Type B pancreatic cell (in vitro differentiated cells): ENCODE measurements at regions not wholly inside any gene's neighbourhood (a gene's known extent, or its start where the extent isn't known, plus 50 kb on each side); places are given as distances from the start of the nearest gene placed in this dataset.
"Not testable (repeated sequence)": the region's sequence is repeated elsewhere in the genome, so short reads cannot be mapped to it uniquely, and the experiment has no call there.

ENCODE experiments used
- DNase-seq: peaks from one replicate; pipeline ENCODE4 v3.0.0; 2021; ENCODE audit warnings: mixed read lengths; ENCODE audit not compliant: unreplicated experiment; ENCODE audit errors: extremely low spot score
- H3K27ac Mint-ChIP-seq: 2 replicates; pipeline ENCODE4 v1.8.0; 2021; ENCODE audit warnings: mild to moderate bottlenecking, mixed read lengths
- H3K27me3 Mint-ChIP-seq: 2 replicates; pipeline ENCODE4 v1.8.0; 2021; ENCODE audit warnings: mixed read lengths
- H3K36me3 Mint-ChIP-seq: 2 replicates; pipeline ENCODE4 v1.8.0; 2021; ENCODE audit warnings: mixed read lengths
- H3K4me1 Mint-ChIP-seq: one replicate; pipeline ENCODE4 v1.8.0; 2021; ENCODE audit warnings: mixed read lengths; ENCODE audit not compliant: unreplicated experiment
- H3K4me3 Mint-ChIP-seq: 2 replicates; pipeline ENCODE4 v1.8.0; 2021; ENCODE audit warnings: mild to moderate bottlenecking, mixed read lengths
- H3K9me3 Mint-ChIP-seq: 2 replicates; pipeline ENCODE4 v1.8.0; 2021; ENCODE audit warnings: mixed read lengths
- CTCF ChIP-seq: fragments of 200-600 bp; sonication (generic); conservative IDR thresholded peaks from 2 replicates; pipeline ENCODE4 v1.5.0; 2021; ENCODE audit warnings: antibody characterized with exemption, mild to moderate bottlenecking

- Mint-ChIP-seq H3K4me1 (no peaks in the 10 kb centered on the region), H3K4me3 (no peak overlapping the region), H3K9me3 (peaks cover 8% of the 10 kb centered on the region), H3K27me3 (no peaks in the 10 kb centered on the region), H3K36me3 (no peaks in the 10 kb centered on the region), H3K27ac (no peak overlapping the region)
- TF ChIP-seq CTCF = no peak
- no peak for DNase-seq
Observed at GRCh38 chr17:11151818-11152425, 89.1 kb upstream of the SHISA6 start.

- not testable (repeated sequence) for H3K36me3 Mint-ChIP-seq, H3K4me1 Mint-ChIP-seq, DNase-seq, H3K27me3 Mint-ChIP-seq, H3K4me3 Mint-ChIP-seq, H3K27ac Mint-ChIP-seq, H3K9me3 Mint-ChIP-seq
Observed at GRCh38 chr17:11150906-11151511, 90.0 kb upstream of the SHISA6 start.

- H3K4me1 Mint-ChIP-seq = no peaks in the 10 kb centered on the region
- peaks cover 21% of the 10 kb centered on the region for H3K27me3 Mint-ChIP-seq
- TF ChIP-seq CTCF = peak; percentile 81
- DNase-seq = no peak
- no peaks in the 10 kb centered on the region for H3K36me3 Mint-ChIP-seq
- H3K9me3 Mint-ChIP-seq = no peaks in the 10 kb centered on the region
- no peak overlapping the region for H3K4me3 Mint-ChIP-seq
- H3K27ac Mint-ChIP-seq = no peak overlapping the region
Observed at GRCh38 chr17:11144358-11145233, 96.4 kb upstream of the SHISA6 start.

- Mint-ChIP-seq H3K27me3 (peaks cover 21% of the 10 kb centered on the region), H3K4me1 (no peaks in the 10 kb centered on the region), H3K36me3 (no peaks in the 10 kb centered on the region), H3K27ac (no peak overlapping the region), H3K4me3 (no peak overlapping the region), H3K9me3 (no peaks in the 10 kb centered on the region)
- DNase-seq = no peak
- TF ChIP-seq CTCF = no peak
Observed at GRCh38 chr17:11142231-11142630, 98.8 kb upstream of the SHISA6 start.

- no peak overlapping the region for H3K27ac Mint-ChIP-seq
- no peaks in the 10 kb centered on the region for H3K4me1 Mint-ChIP-seq
- DNase-seq = no peak
- peaks cover 17% of the 10 kb centered on the region for H3K27me3 Mint-ChIP-seq
- H3K36me3 Mint-ChIP-seq = no peaks in the 10 kb centered on the region
- no peak for TF ChIP-seq CTCF
- H3K9me3 Mint-ChIP-seq = no peaks in the 10 kb centered on the region
- no peak overlapping the region for H3K4me3 Mint-ChIP-seq
Observed at GRCh38 chr17:11140501-11140900, 100.5 kb upstream of the SHISA6 start.

- H3K27ac Mint-ChIP-seq = no peak overlapping the region
- no peaks in the 10 kb centered on the region for H3K9me3 Mint-ChIP-seq
- no peak for TF ChIP-seq CTCF
- peaks cover 17% of the 10 kb centered on the region for H3K27me3 Mint-ChIP-seq
- DNase-seq = no peak
- no peaks in the 10 kb centered on the region for H3K4me1 Mint-ChIP-seq
- no peaks in the 10 kb centered on the region for H3K36me3 Mint-ChIP-seq
- H3K4me3 Mint-ChIP-seq = no peak overlapping the region
Observed at GRCh38 chr17:11140043-11140442, 101.0 kb upstream of the SHISA6 start.
